ENCODE measurements at regions not wholly inside any gene's neighbourhood (a gene's known extent, or its start where the extent isn't known, plus 50 kb on each side); places are given as distances from the start of the nearest gene placed in this dataset.

DNA sequence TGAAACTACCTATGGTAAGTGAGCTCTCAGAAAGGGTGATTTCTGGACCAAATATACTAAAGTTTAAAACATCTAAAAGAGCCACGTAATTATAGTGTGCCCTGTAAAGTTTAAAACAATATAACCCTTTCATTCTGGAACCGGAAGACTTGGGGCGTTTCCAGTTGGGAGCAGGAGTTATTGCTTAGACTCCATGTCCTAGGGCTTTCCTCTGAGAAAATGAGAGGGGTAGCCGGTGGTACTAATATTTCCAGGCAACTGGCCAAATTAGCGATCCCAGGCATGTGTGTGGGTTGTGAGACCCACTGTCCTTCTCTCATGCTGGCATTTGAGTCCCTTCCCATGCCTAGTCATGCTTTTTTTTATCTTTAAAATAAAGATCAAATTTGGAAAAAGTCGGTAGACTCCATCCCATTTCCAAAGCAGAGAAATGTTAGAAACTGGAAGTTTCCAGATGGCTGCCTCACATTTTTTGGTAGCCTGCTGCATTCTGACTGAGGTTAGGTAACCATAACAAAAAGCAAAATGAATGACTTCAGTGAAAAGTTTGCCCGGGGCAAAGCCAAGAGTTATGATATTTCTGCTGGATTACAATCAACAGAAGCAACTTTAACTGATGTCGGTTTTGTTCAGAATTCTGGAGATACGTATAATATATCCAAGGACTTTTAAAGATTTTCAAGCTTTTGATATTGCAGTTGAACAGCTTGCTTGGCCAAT, 227.4 kb downstream of the SS18 start:
- Histone ChIP-seq H3K9me3 (ENCODE audit: low read length) (no peaks in the 10 kb centered on the region), H2AFZ (ENCODE audit: low read length) (no peak overlapping the region), H3K27ac (ENCODE audit: low read length) (no peak overlapping the region), H3K4me1 (ENCODE audit: low read length) (no peaks in the 10 kb centered on the region), H3K4me3 (ENCODE audit: low read length) (no peak overlapping the region), H4K20me1 (ENCODE audit: insufficient read depth, low read depth, low read length) (no peaks in the 10 kb centered on the region), H3K27me3 (ENCODE audit: low read length) (no peaks in the 10 kb centered on the region), H3K9me2 (replicated peaks; ENCODE audit: insufficient read depth, low read length) (no peaks in the 10 kb centered on the region), H3K9ac (ENCODE audit: low read length) (no peak overlapping the region), H3K36me3 (ENCODE audit: insufficient read depth, low read length) (no peaks in the 10 kb centered on the region), H3K4me2 (ENCODE audit: low read depth, low read length, poor library complexity, severe bottlenecking) (no peak overlapping the region), H3K79me2 (ENCODE audit: low read length) (no peaks in the 10 kb centered on the region)
- DNase-seq: no peak

DNA sequence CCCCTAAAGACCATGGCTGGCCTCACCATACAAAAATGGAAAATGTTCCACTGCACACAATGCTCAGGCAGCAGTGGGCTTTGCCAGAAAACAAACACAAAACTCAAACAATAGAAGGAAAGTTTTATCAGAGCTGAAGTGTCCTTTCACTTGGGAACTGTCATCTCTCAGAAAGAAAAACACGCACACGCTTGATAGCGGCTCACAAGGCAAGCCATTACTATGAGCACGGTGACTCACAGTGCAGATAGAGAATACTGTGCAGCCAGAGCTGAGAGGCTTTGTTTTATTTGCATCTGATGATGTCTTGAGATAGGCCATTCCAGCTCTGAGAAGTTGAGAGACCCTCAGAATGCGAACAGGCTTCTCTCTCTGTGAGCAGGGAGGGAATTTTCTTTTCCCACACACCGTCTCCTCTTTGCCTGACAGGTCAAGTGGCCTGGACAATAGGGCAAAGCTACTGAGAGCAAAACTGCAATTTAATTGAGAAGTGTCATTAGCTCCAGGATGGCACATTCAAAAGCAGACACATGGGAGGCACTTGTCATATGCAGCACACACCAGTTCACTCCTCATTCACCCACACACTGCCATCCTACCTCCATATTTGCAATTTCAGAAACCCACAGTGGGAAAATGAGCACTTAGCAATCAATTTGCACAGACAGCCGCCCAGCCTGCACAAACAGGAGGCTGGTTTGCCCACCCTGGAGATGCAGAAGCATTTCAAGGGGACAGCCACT, 236.6 kb downstream of the SS18 start:
- DNase-seq: no peak
- H3K27ac ChIP-seq (ENCODE audit: low read length): no peak overlapping the region
- H3K36me3 ChIP-seq (ENCODE audit: insufficient read depth, low read length): no peaks in the 10 kb centered on the region

DNA sequence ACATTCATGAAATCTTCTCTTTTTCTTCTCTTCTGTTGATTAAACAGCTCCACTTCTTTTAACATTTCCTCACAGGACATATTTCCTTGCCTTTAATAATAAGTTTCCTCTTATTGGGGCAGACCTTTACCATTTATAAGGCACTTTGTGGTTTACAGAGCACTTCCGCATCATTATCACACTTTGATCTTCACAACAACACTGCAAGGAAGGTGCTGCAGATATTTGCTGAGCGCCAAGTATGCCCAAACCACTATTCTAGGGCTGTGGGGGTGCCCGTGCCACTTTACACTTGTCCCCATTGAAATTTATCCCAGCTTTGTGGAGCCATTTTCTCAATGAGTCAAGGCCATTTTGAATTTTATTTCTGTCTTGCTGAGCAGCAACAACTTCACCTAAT, 246.6 kb downstream of the SS18 start:
- H3K9me2 ChIP-seq (replicated peaks; ENCODE audit: insufficient read depth, low read length): no peaks in the 10 kb centered on the region
- H3K4me2 ChIP-seq (ENCODE audit: low read depth, low read length, poor library complexity, severe bottlenecking): no peak overlapping the region
- DNase-seq: no peak
- H3K36me3 ChIP-seq (ENCODE audit: insufficient read depth, low read length): no peaks in the 10 kb centered on the region
- no peaks in the 10 kb centered on the region for H3K9me3 ChIP-seq (ENCODE audit: low read length)
- no peak overlapping the region for H3K4me3 ChIP-seq (ENCODE audit: low read length)
- no peaks in the 10 kb centered on the region for H3K79me2 ChIP-seq (ENCODE audit: low read length)
- no peak overlapping the region for H3K9ac ChIP-seq (ENCODE audit: low read length)
- H4K20me1 ChIP-seq (ENCODE audit: insufficient read depth, low read depth, low read length): no peaks in the 10 kb centered on the region
- H3K27me3 ChIP-seq (ENCODE audit: low read length): no peaks in the 10 kb centered on the region
- no peak overlapping the region for H2AFZ ChIP-seq (ENCODE audit: low read length)
- H3K27ac ChIP-seq (ENCODE audit: low read length): no peak overlapping the region
- H3K4me1 ChIP-seq (ENCODE audit: low read length): no peaks in the 10 kb centered on the region

More for the DNA sequence above, 236.6 kb downstream of the SS18 start:
- Histone ChIP-seq H3K79me2 (ENCODE audit: low read length) (no peaks in the 10 kb centered on the region), H3K4me1 (ENCODE audit: low read length) (no peaks in the 10 kb centered on the region), H3K4me3 (ENCODE audit: low read length) (no peak overlapping the region), H4K20me1 (ENCODE audit: insufficient read depth, low read depth, low read length) (no peaks in the 10 kb centered on the region), H3K4me2 (ENCODE audit: low read depth, low read length, poor library complexity, severe bottlenecking) (no peak overlapping the region), H3K9me2 (replicated peaks; ENCODE audit: insufficient read depth, low read length) (no peaks in the 10 kb centered on the region), H2AFZ (ENCODE audit: low read length) (no peak overlapping the region), H3K9me3 (ENCODE audit: low read length) (no peaks in the 10 kb centered on the region), H3K27me3 (ENCODE audit: low read length) (0 out of 2 replicates have a peak, but pooled peaks cover 2% of the 10 kb centered on the region), H3K9ac (ENCODE audit: low read length) (no peak overlapping the region)

DNA sequence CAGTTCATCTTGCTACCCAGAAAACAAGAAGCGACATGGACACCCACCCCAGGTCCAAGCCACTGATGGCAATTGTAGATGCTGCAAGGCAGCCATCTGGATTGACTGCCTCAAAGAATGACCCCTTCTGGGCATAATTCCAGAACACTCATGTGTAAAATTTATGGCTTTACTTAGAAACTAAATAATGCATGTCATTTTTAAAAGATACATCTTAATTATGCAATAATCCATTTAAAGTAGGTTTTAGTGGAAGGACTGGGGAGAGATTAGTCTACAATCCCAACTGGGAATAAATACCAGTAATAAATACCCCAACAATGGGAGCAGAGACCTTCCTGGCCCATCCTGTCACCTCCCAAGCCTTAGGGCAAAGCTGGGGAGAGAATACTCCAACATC, 247.7 kb downstream of the SS18 start:
- H3K79me2 ChIP-seq (ENCODE audit: low read length): no peaks in the 10 kb centered on the region
- no peak overlapping the region for H3K4me3 ChIP-seq (ENCODE audit: low read length)
- H3K4me2 ChIP-seq (ENCODE audit: low read depth, low read length, poor library complexity, severe bottlenecking): no peak overlapping the region
- H3K27ac ChIP-seq (ENCODE audit: low read length): no peak overlapping the region
- H3K36me3 ChIP-seq (ENCODE audit: insufficient read depth, low read length): no peaks in the 10 kb centered on the region
- H4K20me1 ChIP-seq (ENCODE audit: insufficient read depth, low read depth, low read length): no peaks in the 10 kb centered on the region
- no peaks in the 10 kb centered on the region for H3K9me3 ChIP-seq (ENCODE audit: low read length)
- H2AFZ ChIP-seq (ENCODE audit: low read length): no peak overlapping the region
- no peaks in the 10 kb centered on the region for H3K27me3 ChIP-seq (ENCODE audit: low read length)
- no peaks in the 10 kb centered on the region for H3K4me1 ChIP-seq (ENCODE audit: low read length)
- no peak overlapping the region for H3K9ac ChIP-seq (ENCODE audit: low read length)
- H3K9me2 ChIP-seq (replicated peaks; ENCODE audit: insufficient read depth, low read length): no peaks in the 10 kb centered on the region
- DNase-seq: no peak

DNA sequence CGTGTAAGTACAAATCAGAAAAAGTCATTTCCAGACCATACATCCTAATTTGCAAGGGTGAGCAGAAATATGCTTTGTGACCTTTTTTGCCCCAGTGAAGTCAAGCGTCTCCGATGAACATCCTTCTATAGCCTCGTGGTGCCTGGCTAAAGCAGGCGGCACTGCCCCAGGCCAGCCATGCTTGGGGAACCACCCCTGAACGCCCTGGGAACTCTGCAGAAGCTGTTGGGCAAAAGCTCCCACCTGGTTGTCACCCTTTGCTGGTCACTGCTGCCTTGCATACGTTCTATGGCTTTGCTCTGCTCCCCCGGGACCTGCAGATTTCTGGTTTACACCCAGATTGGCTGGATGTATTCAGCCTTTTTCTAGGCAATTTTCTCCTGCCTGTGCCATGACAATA, 256.4 kb downstream of the SS18 start:
- H3K4me3 ChIP-seq (ENCODE audit: low read length): no peak overlapping the region
- H3K27me3 ChIP-seq (ENCODE audit: low read length): no peaks in the 10 kb centered on the region
- H3K9me2 ChIP-seq (replicated peaks; ENCODE audit: insufficient read depth, low read length): no peaks in the 10 kb centered on the region
- H3K4me1 ChIP-seq (ENCODE audit: low read length): peaks cover 4% of the 10 kb centered on the region; the same call in 1 of the 2 replicates
- no peak overlapping the region for H3K9ac ChIP-seq (ENCODE audit: low read length)
- H3K36me3 ChIP-seq (ENCODE audit: insufficient read depth, low read length): no peaks in the 10 kb centered on the region
- no peak overlapping the region for H3K27ac ChIP-seq (ENCODE audit: low read length)
- DNase-seq: peak; percentile 59
- H4K20me1 ChIP-seq (ENCODE audit: insufficient read depth, low read depth, low read length): no peaks in the 10 kb centered on the region
- H3K79me2 ChIP-seq (ENCODE audit: low read length): no peaks in the 10 kb centered on the region
- no peaks in the 10 kb centered on the region for H3K9me3 ChIP-seq (ENCODE audit: low read length)
- H2AFZ ChIP-seq (ENCODE audit: low read length): no peak overlapping the region
- no peak overlapping the region for H3K4me2 ChIP-seq (ENCODE audit: low read depth, low read length, poor library complexity, severe bottlenecking)

DNA sequence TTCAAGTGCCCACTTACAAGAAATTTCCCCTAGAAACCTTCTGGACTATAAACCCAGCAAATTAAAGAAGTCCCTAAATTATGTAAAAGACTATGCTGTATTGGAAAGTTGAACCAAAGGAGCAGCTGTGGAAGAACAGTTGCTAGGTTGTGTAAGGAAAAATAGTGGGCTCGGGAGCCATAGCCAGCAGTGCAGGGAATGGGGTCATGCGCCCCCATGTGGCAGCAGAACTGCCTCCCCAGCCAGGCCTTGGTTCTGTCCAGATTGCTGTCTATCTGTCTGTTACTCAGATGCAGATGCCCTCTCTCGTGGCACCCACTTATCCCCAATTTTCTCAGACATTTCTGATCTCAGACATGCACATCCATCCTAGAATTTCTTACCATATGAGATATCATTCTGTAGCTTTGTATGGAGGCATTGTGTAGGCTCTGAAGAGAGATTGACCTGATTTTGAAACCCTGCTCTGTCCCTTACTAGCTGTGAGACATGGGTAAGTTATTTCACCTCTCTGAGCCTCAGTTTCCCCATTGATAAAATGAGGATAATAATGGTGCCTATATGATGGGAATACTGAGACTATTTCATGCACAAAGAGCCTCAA, 258.3 kb downstream of the SS18 start:
- DNase-seq: peak; percentile 69
- Histone ChIP-seq H4K20me1 (ENCODE audit: insufficient read depth, low read depth, low read length) (no peaks in the 10 kb centered on the region), H3K27ac (ENCODE audit: low read length) (no peak overlapping the region), H2AFZ (ENCODE audit: low read length) (no peak overlapping the region), H3K27me3 (ENCODE audit: low read length) (no peaks in the 10 kb centered on the region), H3K9ac (ENCODE audit: low read length) (no peak overlapping the region), H3K36me3 (ENCODE audit: insufficient read depth, low read length) (no peaks in the 10 kb centered on the region), H3K4me1 (ENCODE audit: low read length) (peaks cover 4% of the 10 kb centered on the region; the same call in 1 of the 2 replicates), H3K9me2 (replicated peaks; ENCODE audit: insufficient read depth, low read length) (no peaks in the 10 kb centered on the region), H3K4me2 (ENCODE audit: low read depth, low read length, poor library complexity, severe bottlenecking) (no peak overlapping the region), H3K9me3 (ENCODE audit: low read length) (no peaks in the 10 kb centered on the region), H3K79me2 (ENCODE audit: low read length) (no peaks in the 10 kb centered on the region), H3K4me3 (ENCODE audit: low read length) (no peak overlapping the region)

DNA sequence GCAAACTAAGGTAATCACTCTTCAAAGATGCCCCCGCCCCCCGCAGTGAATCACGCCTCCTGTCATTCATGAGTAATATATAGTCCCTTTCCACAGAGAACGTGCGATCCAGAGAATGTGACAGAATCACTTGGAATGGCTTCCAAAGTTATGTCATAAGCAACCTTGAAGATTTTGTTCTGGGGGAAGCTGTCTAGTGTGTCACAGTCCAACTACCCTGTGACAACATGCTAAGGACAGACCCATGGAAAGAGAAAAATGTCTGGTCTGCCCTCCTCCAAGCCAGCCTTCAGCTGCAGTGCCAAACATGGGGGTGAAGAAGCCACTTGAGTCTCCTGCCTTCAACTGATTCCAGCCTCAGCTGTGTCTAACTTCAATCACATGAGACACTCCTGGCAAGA, 259.1 kb downstream of the SS18 start:
- no peak overlapping the region for H3K4me2 ChIP-seq (ENCODE audit: low read depth, low read length, poor library complexity, severe bottlenecking)
- H3K9me3 ChIP-seq (ENCODE audit: low read length): no peaks in the 10 kb centered on the region
- DNase-seq: no peak
- H3K4me1 ChIP-seq (ENCODE audit: low read length): peaks cover 4% of the 10 kb centered on the region; the same call in 1 of the 2 replicates
- no peaks in the 10 kb centered on the region for H4K20me1 ChIP-seq (ENCODE audit: insufficient read depth, low read depth, low read length)
- H3K27ac ChIP-seq (ENCODE audit: low read length): no peak overlapping the region
- no peaks in the 10 kb centered on the region for H3K36me3 ChIP-seq (ENCODE audit: insufficient read depth, low read length)
- no peak overlapping the region for H2AFZ ChIP-seq (ENCODE audit: low read length)
- H3K9ac ChIP-seq (ENCODE audit: low read length): no peak overlapping the region
- no peaks in the 10 kb centered on the region for H3K27me3 ChIP-seq (ENCODE audit: low read length)
- no peak overlapping the region for H3K4me3 ChIP-seq (ENCODE audit: low read length)
- H3K79me2 ChIP-seq (ENCODE audit: low read length): no peaks in the 10 kb centered on the region
- H3K9me2 ChIP-seq (replicated peaks; ENCODE audit: insufficient read depth, low read length): no peaks in the 10 kb centered on the region

DNA sequence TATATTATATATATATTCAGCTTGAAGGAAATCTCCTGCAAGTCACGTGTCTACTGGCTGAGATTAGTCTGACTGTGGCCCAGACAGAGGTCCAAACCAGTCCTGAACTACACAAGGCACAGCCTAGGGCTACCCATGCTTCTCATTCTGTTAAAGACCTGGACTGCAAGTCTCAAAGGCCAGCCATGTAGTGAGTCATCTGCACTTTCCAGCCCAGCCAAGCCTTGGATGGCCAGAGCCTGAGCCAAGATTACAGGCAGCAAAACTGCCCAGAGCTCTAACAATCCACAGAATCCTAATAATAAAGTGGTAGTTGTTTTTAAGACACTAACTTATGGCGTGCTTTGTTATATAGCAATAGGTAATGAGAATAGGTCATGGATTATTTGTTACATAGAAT, 259.6 kb downstream of the SS18 start:
- no peaks in the 10 kb centered on the region for H3K9me2 ChIP-seq (replicated peaks; ENCODE audit: insufficient read depth, low read length)
- no peaks in the 10 kb centered on the region for H4K20me1 ChIP-seq (ENCODE audit: insufficient read depth, low read depth, low read length)
- no peaks in the 10 kb centered on the region for H3K36me3 ChIP-seq (ENCODE audit: insufficient read depth, low read length)
- H3K79me2 ChIP-seq (ENCODE audit: low read length): no peaks in the 10 kb centered on the region
- peaks cover 4% of the 10 kb centered on the region; the same call in 1 of the 2 replicates for H3K4me1 ChIP-seq (ENCODE audit: low read length)
- H3K27me3 ChIP-seq (ENCODE audit: low read length): no peaks in the 10 kb centered on the region
- no peaks in the 10 kb centered on the region for H3K9me3 ChIP-seq (ENCODE audit: low read length)
- H3K4me3 ChIP-seq (ENCODE audit: low read length): no peak overlapping the region
- no peak overlapping the region for H3K4me2 ChIP-seq (ENCODE audit: low read depth, low read length, poor library complexity, severe bottlenecking)
- DNase-seq: no peak
- no peak overlapping the region for H3K9ac ChIP-seq (ENCODE audit: low read length)
- H3K27ac ChIP-seq (ENCODE audit: low read length): no peak overlapping the region
- H2AFZ ChIP-seq (ENCODE audit: low read length): no peak overlapping the region

Measured in Karpas-422 (cell line).